Cerebellar cortex (tissue), 1 donor: ENCODE measurements at regions not wholly inside any gene's neighbourhood (a gene's known extent, or its start where the extent isn't known, plus 50 kb on each side); places are given as distances from the start of the nearest gene placed in this dataset.

Experiments used
- DNase-seq: peaks from one replicate; pipeline ENCODE4 v3.0.0-alpha.2; 2015; ENCODE audit warnings: low spot score

DNA sequence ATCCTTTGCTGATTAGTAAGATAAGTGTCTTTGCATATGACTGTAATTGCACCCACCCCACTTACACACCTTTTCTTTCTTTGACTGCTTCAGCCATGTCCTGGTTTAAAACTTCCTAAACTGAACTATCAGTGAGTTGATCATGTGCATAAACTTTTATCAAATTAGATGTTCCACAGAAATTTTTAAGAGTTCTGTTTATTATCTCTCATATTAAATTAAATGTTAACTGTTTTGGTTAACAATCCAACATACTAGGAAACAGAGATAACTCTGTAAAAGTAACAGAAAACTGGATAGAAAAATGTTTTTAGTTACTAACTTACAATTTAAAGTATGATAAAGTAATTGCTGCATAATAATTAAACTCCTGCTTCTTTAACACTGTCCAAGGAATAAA lies 959.6 kb upstream of the LRRN3 start:
- no peak for DNase-seq

DNA sequence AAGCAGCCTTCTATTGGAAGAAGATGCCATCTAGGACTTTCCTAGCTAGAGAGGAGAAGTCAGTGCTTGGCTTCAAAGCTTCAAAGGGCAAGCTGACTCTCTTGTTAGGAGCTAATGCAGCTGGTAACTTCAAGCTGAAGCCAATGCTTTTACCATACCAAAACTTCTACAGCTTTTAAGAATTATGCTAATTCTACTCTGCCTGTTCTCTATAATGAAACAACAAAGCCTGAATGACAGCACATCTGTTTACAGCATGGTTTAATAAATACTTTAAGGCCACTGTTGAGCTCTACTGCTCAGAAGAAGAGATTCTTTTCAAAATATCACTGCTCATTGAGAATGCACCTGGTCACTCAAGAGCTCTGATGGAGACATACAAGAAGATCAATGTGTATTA lies 951.9 kb upstream of the LRRN3 start:
- no peak for DNase-seq

DNA sequence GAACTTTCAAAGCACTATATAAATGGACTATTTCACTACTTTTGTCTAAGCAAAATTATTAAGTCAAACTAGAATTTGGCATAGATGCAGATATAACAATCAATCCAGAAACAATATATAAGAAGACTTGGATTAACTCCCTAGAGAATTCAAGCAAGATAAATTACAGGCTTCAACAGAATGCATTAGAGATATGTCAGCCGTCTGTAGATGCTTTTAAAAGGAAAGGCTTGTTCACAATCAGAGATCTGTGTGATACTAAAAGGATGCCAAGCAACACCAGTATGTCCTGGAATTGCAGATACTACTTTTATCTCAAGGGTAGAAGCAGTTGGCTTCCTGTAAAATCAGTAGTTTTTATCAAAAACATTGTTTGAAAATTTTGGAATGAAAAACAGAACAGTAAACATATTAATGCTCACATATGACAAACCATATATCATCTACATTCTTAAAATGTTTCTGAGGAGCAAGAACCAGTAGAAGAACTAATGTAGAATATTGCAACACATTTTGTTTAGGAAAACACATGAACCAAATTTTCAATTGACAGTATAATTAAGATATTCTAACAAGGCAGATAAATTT lies 947.9 kb upstream of the LRRN3 start:
- no peak for DNase-seq

- DNase-seq = no peak
These were observed 946.3 kb upstream of the LRRN3 start for GRCh38 chr7:110144599-110144998.

DNA sequence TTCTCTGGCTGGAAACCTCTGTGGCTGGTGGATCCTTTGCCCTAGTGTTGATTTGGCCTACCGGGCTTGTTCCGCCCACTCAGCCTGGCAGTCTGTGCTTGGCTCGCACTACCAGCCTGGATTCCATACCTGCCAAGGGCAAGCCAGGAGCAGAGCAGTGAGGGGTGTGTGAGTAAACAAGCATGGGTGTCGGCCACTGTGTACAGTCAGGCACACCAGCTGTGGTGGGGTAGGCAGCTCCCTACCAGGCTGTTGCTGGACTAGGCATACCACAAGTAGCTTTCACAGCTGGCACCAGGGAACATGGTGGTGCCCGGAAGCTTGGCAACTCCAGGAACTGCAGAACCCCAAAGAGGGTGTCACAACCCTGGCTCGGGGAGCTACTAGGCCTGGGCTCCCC lies 942.9 kb upstream of the LRRN3 start:
- no peak for DNase-seq

- DNase-seq = no peak
These were observed 937.7 kb upstream of the LRRN3 start for GRCh38 chr7:110153222-110153621.

GRCh38 chr7:110156511-110156910 lies 934.4 kb upstream of the LRRN3 start:
- DNase-seq = no peak

DNA sequence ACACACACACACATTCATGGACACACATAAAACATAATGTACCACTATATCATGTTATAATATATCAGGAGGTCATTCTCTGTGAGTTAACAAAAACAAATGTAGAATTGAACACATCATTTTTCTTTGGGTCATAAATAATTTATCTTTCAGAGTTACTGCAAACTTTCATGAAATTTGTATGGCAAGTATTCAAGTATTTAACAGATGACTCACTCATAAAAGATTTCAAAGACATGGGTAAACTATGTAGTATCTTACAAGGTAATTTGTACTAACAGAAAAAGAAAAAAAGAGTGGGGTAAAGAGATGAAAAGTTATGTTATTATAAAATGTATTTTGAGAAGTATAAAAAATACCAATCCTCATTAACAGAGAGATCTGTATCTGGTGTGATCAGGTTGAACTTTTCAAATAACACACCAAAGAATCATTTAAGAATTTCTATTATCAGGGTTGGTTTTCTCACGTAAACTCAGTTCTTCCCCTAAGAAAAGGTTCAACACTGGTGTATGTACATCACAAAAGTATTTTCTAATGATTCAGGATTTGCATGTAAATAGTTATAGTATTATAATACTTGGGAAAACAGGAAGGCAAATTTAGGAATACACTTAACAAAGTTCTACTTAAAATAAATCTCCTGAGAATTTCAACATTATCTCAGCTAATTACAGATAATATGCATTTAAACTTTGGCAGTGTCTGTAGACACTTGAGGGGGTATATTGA lies 933.1 kb upstream of the LRRN3 start:
- DNase-seq = no peak

GRCh38 chr7:110168010-110168409 lies 922.9 kb upstream of the LRRN3 start:
- DNase-seq = no peak

DNA sequence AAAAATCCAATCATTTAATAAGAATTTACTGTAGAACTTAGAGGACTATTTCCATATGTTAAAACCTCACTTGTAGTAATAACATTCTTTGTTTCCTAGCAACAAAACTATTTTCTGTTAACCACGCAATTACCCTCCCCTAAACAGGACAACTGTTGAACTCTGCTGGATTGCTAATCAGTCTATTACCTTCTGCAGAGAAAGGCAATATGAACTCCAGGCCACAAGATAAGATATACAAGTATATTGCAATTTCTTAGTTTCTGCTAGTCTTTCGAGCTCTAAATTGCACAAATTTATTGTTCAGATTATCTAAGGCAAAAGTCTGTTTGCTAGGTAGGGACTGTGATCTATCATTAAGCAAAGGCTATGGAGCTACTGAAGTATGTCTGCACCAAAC lies 920.1 kb upstream of the LRRN3 start:
- DNase-seq = no peak

DNA sequence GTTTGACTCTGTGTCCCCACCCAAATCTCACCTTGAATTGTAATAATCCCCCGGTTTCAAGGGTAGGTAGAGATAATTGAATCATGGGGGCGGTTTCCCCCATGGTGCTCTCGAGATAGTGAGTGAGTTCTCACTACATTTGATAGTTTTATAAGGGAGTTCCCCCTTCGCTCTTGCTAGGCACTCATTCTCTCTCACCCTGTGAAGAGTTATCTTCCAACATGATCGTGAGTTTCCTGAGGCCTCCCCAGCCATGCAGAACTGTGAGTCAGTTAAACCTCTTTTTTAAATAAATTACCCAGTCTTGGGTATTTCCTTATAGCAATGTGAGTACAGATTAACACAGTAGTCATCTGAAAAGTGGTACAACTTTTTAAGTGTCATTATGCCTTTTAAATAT lies 913.5 kb upstream of the LRRN3 start:
- DNase-seq = no peak

- DNase-seq = no peak
These were observed 911.9 kb upstream of the LRRN3 start for GRCh38 chr7:110179037-110179436.

- DNase-seq = no peak
These were observed 909.2 kb upstream of the LRRN3 start for GRCh38 chr7:110181768-110182167.

GRCh38 chr7:110186334-110186733 lies 904.6 kb upstream of the LRRN3 start:
- no peak for DNase-seq

GRCh38 chr7:110187877-110188554 lies 902.9 kb upstream of the LRRN3 start:
- no peak for DNase-seq

DNA sequence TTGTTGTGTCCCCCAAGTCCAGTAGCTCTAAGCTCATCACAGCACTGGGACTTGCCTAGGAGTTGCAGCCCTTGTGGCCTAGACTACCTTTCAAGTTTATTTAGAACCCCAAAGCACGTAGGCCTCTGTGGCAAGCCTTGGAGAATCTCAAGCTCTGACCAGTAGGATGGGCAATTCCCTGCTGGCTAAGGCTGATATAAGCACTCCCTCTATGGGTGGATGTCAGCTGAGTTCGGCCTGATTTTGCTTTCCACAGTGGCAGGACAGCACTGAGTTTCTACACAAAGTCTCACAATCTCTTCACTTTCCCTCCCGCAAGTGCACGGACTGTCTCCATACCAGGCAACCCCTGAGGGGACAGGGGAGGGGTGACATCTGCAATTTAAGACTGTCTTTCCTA lies 886.4 kb upstream of the LRRN3 start:
- DNase-seq = no peak

GRCh38 chr7:110205899-110206298 lies 885.0 kb upstream of the LRRN3 start:
- DNase-seq = no peak

DNA sequence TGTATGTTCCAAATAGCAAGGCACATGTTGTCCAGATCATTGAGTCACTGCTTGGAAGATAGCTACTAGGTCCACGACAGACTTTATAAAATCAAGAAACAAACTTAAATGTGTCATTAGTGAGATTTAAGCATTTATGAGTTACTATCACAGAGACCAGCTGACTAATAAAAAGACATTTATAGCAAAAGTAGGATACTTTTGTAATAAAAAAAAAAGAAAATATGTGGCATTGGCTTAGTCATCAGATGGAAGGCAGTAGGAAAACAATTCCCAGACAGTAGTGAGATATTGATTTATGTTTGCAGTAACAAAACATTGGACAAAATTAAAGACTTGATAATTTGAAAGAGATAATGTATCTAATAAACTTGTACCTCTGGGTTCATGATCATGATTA lies 881.0 kb upstream of the LRRN3 start:
- DNase-seq = no peak

DNA sequence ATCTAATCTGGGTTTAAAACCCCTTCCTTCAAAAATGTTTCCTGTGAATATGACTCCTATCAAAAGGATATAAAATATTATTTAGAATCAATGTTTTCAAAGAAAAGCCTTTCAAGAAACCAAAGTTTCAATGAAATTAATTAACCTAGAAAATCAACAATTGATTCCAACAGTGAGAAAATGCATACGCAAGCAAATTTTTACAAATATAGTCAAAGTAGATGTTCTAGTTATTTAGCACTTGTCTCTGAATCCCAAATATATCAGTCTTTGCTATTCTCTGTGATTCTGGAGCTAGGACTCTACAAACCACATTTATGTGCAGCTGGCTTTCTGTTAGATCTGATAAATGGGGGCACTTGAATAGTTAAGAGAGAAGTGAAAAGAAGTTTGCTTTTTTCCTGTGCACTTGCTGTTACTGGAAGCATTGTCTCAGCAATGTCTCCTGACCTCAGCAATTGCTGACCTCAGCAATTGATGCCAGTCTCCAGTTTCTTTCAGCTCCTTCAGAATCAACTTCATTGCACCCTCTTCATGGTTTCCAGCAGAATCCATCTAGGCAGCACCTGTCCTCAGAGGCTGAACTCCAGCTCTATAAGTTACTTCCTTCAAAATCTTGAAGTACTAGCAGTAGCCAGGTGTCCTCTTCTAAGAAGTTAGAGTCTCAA lies 879.9 kb upstream of the LRRN3 start:
- DNase-seq = no peak

DNA sequence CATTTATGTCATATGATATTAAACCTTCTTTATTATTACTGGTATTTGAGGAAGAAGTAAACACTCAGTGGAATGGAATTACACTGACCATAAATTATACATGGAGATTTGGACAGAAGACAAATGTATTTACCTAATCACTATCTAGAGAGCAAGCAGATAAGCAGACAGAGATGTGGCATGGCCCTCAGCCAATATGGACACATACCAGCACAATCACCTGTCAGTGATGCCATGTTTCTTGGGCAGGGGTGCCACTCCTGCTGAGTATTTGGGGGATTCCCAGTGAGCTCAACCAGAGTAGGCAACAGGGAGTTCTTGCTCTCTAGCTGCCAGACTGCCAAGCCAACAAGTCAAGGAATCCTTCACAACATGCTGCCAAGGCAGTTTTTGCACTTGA lies 866.3 kb upstream of the LRRN3 start:
- no peak for DNase-seq

GRCh38 chr7:110246118-110246517 lies 844.8 kb upstream of the LRRN3 start:
- DNase-seq = no peak

- no peak for DNase-seq
These were observed 837.8 kb upstream of the LRRN3 start for GRCh38 chr7:110253093-110253492.

GRCh38 chr7:110257673-110258072 lies 833.3 kb upstream of the LRRN3 start:
- no peak for DNase-seq
